ENCODE measurements at regions not wholly inside any gene's neighbourhood (a gene's known extent, or its start where the extent isn't known, plus 50 kb on each side); places are given as distances from the start of the nearest gene placed in this dataset.
"Not testable (repeated sequence)": the region's sequence is repeated elsewhere in the genome, so short reads cannot be mapped to it uniquely, and the experiment has no call there.

- H3K4me3 Mint-ChIP-seq; CTCF ChIA-PET (ENCODE audit: partially characterized antibody); POLR2A ChIA-PET (ENCODE audit: partially characterized antibody); H3K4me1 ChIP-seq (ENCODE audit: insufficient read depth, low read length); H3K36me3 ChIP-seq (ENCODE audit: insufficient read depth, low read length); DNase-seq; H3K27ac ChIP-seq (ENCODE audit: low read depth, low read length); H3K4me1 Mint-ChIP-seq; H3K27me3 Mint-ChIP-seq; H3K9me3 Mint-ChIP-seq; H3K9me3 ChIP-seq (ENCODE audit: control insufficient read depth in 1 of 2, low read length in 2 of 2); H3K27me3 ChIP-seq (ENCODE audit: insufficient read depth, low read length); intact Hi-C loops (cut with micrococcal nuclease); H3K4me3 ChIP-seq (ENCODE audit: low read length in 2 of 2); H3K27ac Mint-ChIP-seq: not testable (repeated sequence)
- H3K36me3 Mint-ChIP-seq = peaks cover 42 to 50% of the 10 kb centered on the region in 2 donors
Measured at GRCh38 chr9:94441146-94441545, 112.7 kb upstream of the NUTM2F start.

GRCh38 chr9:94441796-94442195, 113.1 kb upstream of the PCAT7 start:
- Mint-ChIP-seq H3K9me3 (no peaks in the 10 kb centered on the region), H3K4me3 (no peak overlapping the region), H3K27ac (no peak overlapping the region), H3K36me3 (peaks cover 49 to 56% of the 10 kb centered on the region in 2 donors), H3K27me3 (no peaks in the 10 kb centered on the region), H3K4me1 (peaks cover 0 to 5% (median 1%) of the 10 kb centered on the region in 4 donors)
- ChIA-PET CTCF (ENCODE audit: partially characterized antibody) (no interaction called here), POLR2A (ENCODE audit: partially characterized antibody) (no interaction called here)
- peaks cover 9% of the 10 kb centered on the region for H3K36me3 ChIP-seq (ENCODE audit: insufficient read depth, low read length)
- no peaks in the 10 kb centered on the region for H3K9me3 ChIP-seq (ENCODE audit: control insufficient read depth in 1 of 2, low read length in 2 of 2)
- intact Hi-C loops (cut with micrococcal nuclease) = no loop called here
- DNase-seq = no peak
- H3K4me1 ChIP-seq (ENCODE audit: insufficient read depth, low read length) = no peaks in the 10 kb centered on the region
- no peaks in the 10 kb centered on the region for H3K27me3 ChIP-seq (ENCODE audit: insufficient read depth, low read length)
- no peak overlapping the region for H3K27ac ChIP-seq (ENCODE audit: low read depth, low read length)
- no peak overlapping the region for H3K4me3 ChIP-seq (ENCODE audit: low read length in 2 of 2)

GRCh38 chr9:94443032-94443722, 111.7 kb upstream of the PCAT7 start:
- DNase-seq = no peak

GRCh38 chr9:94445863-94446262, 109.0 kb upstream of the PCAT7 start:
- no peak for DNase-seq
- intact Hi-C loops (cut with micrococcal nuclease) = no loop called here
- Mint-ChIP-seq H3K4me3 (no peak overlapping the region), H3K27ac (peak overlapping the region in 2 of 7 donors; percentile 19 to 42), H3K27me3 (no peaks in the 10 kb centered on the region), H3K4me1 (peaks cover 0 to 3% (median under 1%) of the 10 kb centered on the region in 4 donors), H3K9me3 (no peaks in the 10 kb centered on the region), H3K36me3 (peaks cover 65 to 75% of the 10 kb centered on the region in 2 donors)
- no peak overlapping the region for H3K27ac ChIP-seq (ENCODE audit: low read depth, low read length)
- ChIA-PET CTCF (ENCODE audit: partially characterized antibody) (no interaction called here), POLR2A (ENCODE audit: partially characterized antibody) (no interaction called here)
- H3K9me3 ChIP-seq (ENCODE audit: control insufficient read depth in 1 of 2, low read length in 2 of 2) = no peaks in the 10 kb centered on the region
- peaks cover 18% of the 10 kb centered on the region for H3K36me3 ChIP-seq (ENCODE audit: insufficient read depth, low read length)
- no peak overlapping the region for H3K4me3 ChIP-seq (ENCODE audit: low read length in 2 of 2)
- no peaks in the 10 kb centered on the region for H3K27me3 ChIP-seq (ENCODE audit: insufficient read depth, low read length)
- H3K4me1 ChIP-seq (ENCODE audit: insufficient read depth, low read length) = no peaks in the 10 kb centered on the region

More at GRCh38 chr9:94443032-94443722, 111.7 kb upstream of the PCAT7 start:
- Mint-ChIP-seq H3K4me3 (no peak overlapping the region), H3K36me3 (peaks cover 57 to 62% of the 10 kb centered on the region in 2 donors), H3K27me3 (no peaks in the 10 kb centered on the region), H3K9me3 (no peaks in the 10 kb centered on the region), H3K27ac (peak overlapping the region in 1 of 7 donors; percentile 37), H3K4me1 (peaks cover 0 to 3% (median under 1%) of the 10 kb centered on the region in 4 donors)
- Histone ChIP-seq H3K4me3 (ENCODE audit: low read length in 2 of 2) (no peak overlapping the region), H3K27ac (ENCODE audit: low read depth, low read length) (no peak overlapping the region), H3K27me3 (ENCODE audit: insufficient read depth, low read length) (no peaks in the 10 kb centered on the region), H3K36me3 (ENCODE audit: insufficient read depth, low read length) (peaks cover 10% of the 10 kb centered on the region), H3K9me3 (ENCODE audit: control insufficient read depth in 1 of 2, low read length in 2 of 2) (no peaks in the 10 kb centered on the region), H3K4me1 (ENCODE audit: insufficient read depth, low read length) (no peaks in the 10 kb centered on the region)
- ChIA-PET CTCF (ENCODE audit: partially characterized antibody) (no interaction called here), POLR2A (ENCODE audit: partially characterized antibody) (no interaction called here)
- intact Hi-C loops (cut with micrococcal nuclease) = no loop called here

- Mint-ChIP-seq H3K27me3 (no peaks in the 10 kb centered on the region), H3K9me3 (no peaks in the 10 kb centered on the region), H3K36me3 (peaks cover 59 to 76% of the 10 kb centered on the region in 2 donors), H3K27ac (no peak overlapping the region), H3K4me3 (no peak overlapping the region), H3K4me1 (no peaks in the 10 kb centered on the region)
- intact Hi-C loops (cut with micrococcal nuclease) = no loop called here
- Histone ChIP-seq H3K27me3 (ENCODE audit: insufficient read depth, low read length) (no peaks in the 10 kb centered on the region), H3K36me3 (ENCODE audit: insufficient read depth, low read length) (peaks cover 18% of the 10 kb centered on the region), H3K4me3 (ENCODE audit: low read length in 2 of 2) (no peak overlapping the region), H3K27ac (ENCODE audit: low read depth, low read length) (no peak overlapping the region), H3K4me1 (ENCODE audit: insufficient read depth, low read length) (no peaks in the 10 kb centered on the region), H3K9me3 (ENCODE audit: control insufficient read depth in 1 of 2, low read length in 2 of 2) (no peaks in the 10 kb centered on the region)
- POLR2A ChIA-PET (ENCODE audit: partially characterized antibody) = no interaction called here
- no peak for DNase-seq
- CTCF ChIA-PET (ENCODE audit: partially characterized antibody) = no interaction called here
Measured at GRCh38 chr9:94449486-94449885, 105.4 kb upstream of the PCAT7 start.

- peaks cover 10% of the 10 kb centered on the region for H3K36me3 ChIP-seq (ENCODE audit: insufficient read depth, low read length)
- no peaks in the 10 kb centered on the region for H3K4me1 ChIP-seq (ENCODE audit: insufficient read depth, low read length)
- intact Hi-C loops (cut with micrococcal nuclease) = no loop called here
- ChIA-PET CTCF (ENCODE audit: partially characterized antibody) (no interaction called here), POLR2A (ENCODE audit: partially characterized antibody) (no interaction called here)
- no peaks in the 10 kb centered on the region for H3K9me3 ChIP-seq (ENCODE audit: control insufficient read depth in 1 of 2, low read length in 2 of 2)
- H3K4me3 ChIP-seq (ENCODE audit: low read length in 2 of 2) = no peak overlapping the region
- no peak overlapping the region for H3K27ac Mint-ChIP-seq
- no peaks in the 10 kb centered on the region for H3K4me1 Mint-ChIP-seq
- peaks cover 23 to 34% of the 10 kb centered on the region in 2 donors for H3K36me3 Mint-ChIP-seq
- H3K4me3 Mint-ChIP-seq = no peak overlapping the region
- DNase-seq = no peak
- H3K27me3 Mint-ChIP-seq = no peaks in the 10 kb centered on the region
- H3K9me3 Mint-ChIP-seq = peaks cover 0 to 60% (median 50%) of the 10 kb centered on the region in 8 donors
- H3K27ac ChIP-seq (ENCODE audit: low read depth, low read length) = no peak overlapping the region
- H3K27me3 ChIP-seq (ENCODE audit: insufficient read depth, low read length) = no peaks in the 10 kb centered on the region
Measured at GRCh38 chr9:94464790-94465189, 90.1 kb upstream of the PCAT7 start.

- intact Hi-C loops (cut with micrococcal nuclease); POLR2A ChIA-PET (ENCODE audit: partially characterized antibody); H3K4me1 Mint-ChIP-seq; H3K27ac ChIP-seq (ENCODE audit: low read depth, low read length); H3K4me3 Mint-ChIP-seq; H3K27me3 ChIP-seq (ENCODE audit: insufficient read depth, low read length); DNase-seq; H3K36me3 ChIP-seq (ENCODE audit: insufficient read depth, low read length); H3K36me3 Mint-ChIP-seq; H3K4me1 ChIP-seq (ENCODE audit: insufficient read depth, low read length); H3K9me3 ChIP-seq (ENCODE audit: control insufficient read depth in 1 of 2, low read length in 2 of 2); H3K27ac Mint-ChIP-seq; CTCF ChIA-PET (ENCODE audit: partially characterized antibody); H3K4me3 ChIP-seq (ENCODE audit: low read length in 2 of 2): not testable (repeated sequence)
- Mint-ChIP-seq H3K9me3 (peaks cover 0 to 53% (median 36%) of the 10 kb centered on the region in 8 donors), H3K27me3 (peaks cover 8 to 14% of the 10 kb centered on the region in 2 donors)
Measured at GRCh38 chr9:94472063-94472462, 82.8 kb upstream of the PCAT7 start.

All from CD4-positive, alpha-beta memory T cell (primary cell).